ENCODE measurements at regions not wholly inside any gene's neighbourhood (a gene's known extent, or its start where the extent isn't known, plus 50 kb on each side); places are given as distances from the start of the nearest gene placed in this dataset.

DNA sequence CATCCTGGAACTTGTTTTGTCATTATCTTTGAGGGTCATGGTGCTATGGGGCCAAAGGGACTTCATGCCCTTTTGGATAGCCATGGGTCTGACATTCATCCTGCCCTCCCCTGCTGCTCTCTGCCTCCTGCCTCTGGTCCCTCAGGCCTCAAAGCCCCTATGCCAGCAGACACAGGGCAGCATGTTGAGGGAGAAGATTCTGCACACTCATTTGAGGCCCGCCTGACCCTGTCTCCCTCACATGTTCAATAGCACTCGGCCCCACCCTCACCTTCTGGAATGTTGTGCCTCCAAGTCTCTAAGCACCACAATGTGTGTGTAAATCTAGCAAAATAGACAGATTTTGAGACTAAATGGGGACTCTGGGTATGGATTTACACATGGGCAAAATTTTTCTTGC is 178.7 kb upstream of the ANKRD28 start:
- no peak for DNase-seq (ENCODE audit: low read depth)
- H3K4me3 ChIP-seq (replicated peaks; ENCODE audit: low read depth, low read length) = no peak overlapping the region
- TF ChIP-seq, protein P1, sequence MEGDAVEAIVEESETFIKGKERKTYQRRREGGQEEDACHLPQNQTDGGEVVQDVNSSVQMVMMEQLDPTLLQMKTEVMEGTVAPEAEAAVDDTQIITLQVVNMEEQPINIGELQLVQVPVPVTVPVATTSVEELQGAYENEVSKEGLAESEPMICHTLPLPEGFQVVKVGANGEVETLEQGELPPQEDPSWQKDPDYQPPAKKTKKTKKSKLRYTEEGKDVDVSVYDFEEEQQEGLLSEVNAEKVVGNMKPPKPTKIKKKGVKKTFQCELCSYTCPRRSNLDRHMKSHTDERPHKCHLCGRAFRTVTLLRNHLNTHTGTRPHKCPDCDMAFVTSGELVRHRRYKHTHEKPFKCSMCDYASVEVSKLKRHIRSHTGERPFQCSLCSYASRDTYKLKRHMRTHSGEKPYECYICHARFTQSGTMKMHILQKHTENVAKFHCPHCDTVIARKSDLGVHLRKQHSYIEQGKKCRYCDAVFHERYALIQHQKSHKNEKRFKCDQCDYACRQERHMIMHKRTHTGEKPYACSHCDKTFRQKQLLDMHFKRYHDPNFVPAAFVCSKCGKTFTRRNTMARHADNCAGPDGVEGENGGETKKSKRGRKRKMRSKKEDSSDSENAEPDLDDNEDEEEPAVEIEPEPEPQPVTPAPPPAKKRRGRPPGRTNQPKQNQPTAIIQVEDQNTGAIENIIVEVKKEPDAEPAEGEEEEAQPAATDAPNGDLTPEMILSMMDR (IDR thresholded peaks at IDR 0.05; ENCODE audit: low read length, missing control alignments) = no peak

DNA sequence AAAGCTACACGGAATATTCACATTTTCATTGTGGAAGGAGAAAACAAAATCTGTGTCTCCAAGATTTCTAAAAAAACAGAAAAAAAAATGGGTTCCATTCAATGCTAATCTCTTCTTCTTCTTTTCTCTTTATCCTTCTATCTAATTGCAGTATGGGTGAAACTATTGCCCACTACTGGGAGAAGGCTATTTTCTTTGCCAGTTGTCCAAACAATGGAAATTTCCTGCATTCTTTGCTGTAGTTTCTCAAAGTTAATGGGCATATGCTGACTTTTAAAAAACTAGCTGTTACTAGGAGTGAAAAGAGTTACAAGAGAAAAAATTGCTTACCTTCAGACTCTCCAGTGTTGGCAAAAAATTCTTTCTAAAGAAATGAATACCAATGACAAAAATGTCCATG is 179.3 kb upstream of the ANKRD28 start:
- no peak for DNase-seq (ENCODE audit: low read depth)
- TF ChIP-seq, protein P1 (IDR thresholded peaks at IDR 0.05; ENCODE audit: low read length, missing control alignments) = no peak
- H3K4me3 ChIP-seq (replicated peaks; ENCODE audit: low read depth, low read length) = no peak overlapping the region

DNA sequence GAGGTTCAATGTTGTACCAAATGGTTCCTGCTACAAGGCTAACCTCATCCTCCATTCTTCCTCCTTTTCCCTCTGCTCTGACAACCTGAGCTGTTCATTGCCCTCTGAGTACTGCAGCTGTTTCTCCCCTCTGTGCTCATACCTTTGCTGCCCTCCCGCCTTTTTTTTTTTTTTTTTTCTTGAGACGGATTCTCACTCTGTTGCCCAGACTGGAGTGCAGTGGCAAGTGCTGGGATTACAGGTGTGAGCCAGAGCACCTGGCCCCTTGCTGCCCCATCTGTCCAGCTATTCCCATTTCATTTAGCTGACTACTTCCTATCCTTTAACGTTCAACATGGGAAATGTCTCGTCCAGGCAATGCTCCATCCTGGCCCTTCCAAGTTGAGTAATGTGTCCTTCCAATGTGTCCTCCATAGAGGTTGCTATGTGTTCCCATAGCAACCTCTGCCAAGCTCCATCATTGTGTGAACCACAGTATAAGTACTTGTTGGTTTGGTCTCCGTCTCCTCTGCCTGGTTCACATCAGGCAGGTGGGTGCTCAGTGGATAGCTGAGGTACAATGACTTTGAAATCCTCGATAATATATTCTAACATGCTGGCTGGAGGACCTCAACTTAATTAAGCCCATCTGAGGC is 179.9 kb upstream of the ANKRD28 start:
- no peak for DNase-seq (ENCODE audit: low read depth)
- H3K4me3 ChIP-seq (replicated peaks; ENCODE audit: low read depth, low read length) = no peak overlapping the region
- TF ChIP-seq, protein P1 (IDR thresholded peaks at IDR 0.05; ENCODE audit: low read length, missing control alignments) = no peak

DNA sequence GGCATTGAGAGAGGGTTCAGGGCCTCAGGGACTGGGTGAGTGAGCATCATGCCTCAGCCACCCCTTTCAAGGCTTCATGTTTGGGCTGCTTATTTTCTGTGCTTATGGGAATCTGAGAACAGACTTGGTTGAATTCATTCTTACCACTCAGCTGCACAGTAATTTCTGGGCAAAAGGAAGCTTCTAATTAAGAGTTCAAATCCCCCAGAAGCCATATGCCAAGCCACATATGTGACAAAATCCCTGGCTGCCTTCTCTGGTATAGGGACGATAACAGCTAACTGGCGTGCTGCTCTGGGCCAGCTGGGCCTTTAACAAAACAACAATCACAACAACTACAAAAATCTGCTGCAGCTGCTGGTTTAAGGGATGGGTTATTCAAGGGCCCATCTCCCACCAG is 181.0 kb upstream of the ANKRD28 start:
- TF ChIP-seq, protein P1 (IDR thresholded peaks at IDR 0.05; ENCODE audit: low read length, missing control alignments) = no peak
- DNase-seq (ENCODE audit: low read depth) = no peak

DNA sequence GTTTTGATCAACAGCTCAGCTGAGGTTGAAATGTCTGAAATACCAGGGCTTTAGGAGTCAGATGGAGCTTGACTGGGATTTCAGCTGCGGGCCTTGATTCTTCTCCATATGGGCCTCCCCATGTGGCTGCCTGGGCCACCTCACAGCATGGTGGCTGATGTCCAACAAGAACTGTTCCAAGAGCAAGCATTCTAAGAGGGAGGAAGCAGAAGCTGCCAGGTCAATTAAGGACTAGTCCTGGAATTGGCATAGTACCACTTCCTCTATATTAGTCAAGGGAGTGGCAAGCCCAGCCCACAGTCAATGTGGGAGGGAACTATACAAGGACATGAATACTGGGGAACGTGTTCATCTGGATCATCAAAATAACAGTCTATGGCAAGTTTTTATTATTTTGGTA is 181.7 kb upstream of the ANKRD28 start:
- no peak for DNase-seq (ENCODE audit: low read depth)
- no peak overlapping the region for H3K4me3 ChIP-seq (replicated peaks; ENCODE audit: low read depth, low read length)
- TF ChIP-seq, protein P1 (IDR thresholded peaks at IDR 0.05; ENCODE audit: low read length, missing control alignments) = no peak

More for the DNA sequence above, 181.0 kb upstream of the ANKRD28 start:
- H3K4me3 ChIP-seq (replicated peaks; ENCODE audit: low read depth, low read length) = no peak overlapping the region

DNA sequence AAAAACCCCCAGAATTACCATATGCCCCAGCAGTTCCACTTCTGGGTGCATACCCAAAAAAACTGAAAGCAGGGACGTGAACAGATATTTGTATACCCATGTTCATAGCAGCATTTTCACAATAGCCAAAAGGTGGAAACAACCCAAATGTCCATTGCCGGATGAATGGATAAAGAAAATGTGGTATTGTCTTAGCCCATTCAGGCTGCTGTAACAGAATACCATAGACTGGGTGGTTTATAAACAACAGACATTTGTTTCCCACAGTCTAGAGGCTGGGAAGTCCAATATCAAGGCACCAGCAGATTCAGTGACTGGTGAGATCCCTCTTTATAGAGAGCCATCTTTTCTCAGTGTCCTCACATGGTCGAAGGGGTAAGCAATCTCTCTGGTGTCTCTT is 182.1 kb upstream of the ANKRD28 start:
- TF ChIP-seq, protein P1 (IDR thresholded peaks at IDR 0.05; ENCODE audit: low read length, missing control alignments) = no peak
- H3K4me3 ChIP-seq (replicated peaks; ENCODE audit: low read depth, low read length) = no peak overlapping the region
- DNase-seq (ENCODE audit: low read depth) = no peak

DNA sequence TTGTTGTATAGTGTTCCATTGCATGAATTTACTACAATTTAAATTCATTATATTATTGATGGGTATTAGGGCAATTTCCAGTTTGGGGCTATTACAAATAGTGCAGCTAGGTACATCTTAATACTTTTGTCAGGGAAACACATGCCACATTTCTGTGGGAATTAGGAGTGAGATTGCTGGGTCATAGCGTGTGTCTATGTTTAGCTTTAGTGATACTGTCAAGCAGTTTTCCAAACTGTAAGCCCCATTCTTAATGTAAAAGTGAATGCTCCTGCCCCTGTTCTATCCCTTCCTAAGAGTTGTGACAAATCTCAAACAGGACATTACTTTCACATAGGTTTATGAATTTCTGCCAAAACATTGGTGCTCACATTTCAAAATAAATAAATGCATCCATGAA is 184.5 kb upstream of the ANKRD28 start:
- H3K4me3 ChIP-seq (replicated peaks; ENCODE audit: low read depth, low read length) = no peak overlapping the region
- no peak for DNase-seq (ENCODE audit: low read depth)
- TF ChIP-seq, protein P1 (IDR thresholded peaks at IDR 0.05; ENCODE audit: low read length, missing control alignments) = no peak

Measured in fibroblast of pulmonary artery (primary cell).